T-helper 17 cell (primary cell): ENCODE measurements at regions not wholly inside any gene's neighbourhood (a gene's known extent, or its start where the extent isn't known, plus 50 kb on each side); places are given as distances from the start of the nearest gene placed in this dataset.

Source experiments
- ATAC-seq: fragments of 150-1000 bp; cut with Tn5 transposase; 2 replicates; pipeline ENCODE4 v1.10.0; 2021; ENCODE audit warnings: mild to moderate bottlenecking, moderate library complexity
- DNase-seq, 3 donors: peaks; one replicate each; pipeline versions ENCODE4 v3.0.0 to v3.0.0-alpha.2; 2020 to 2021
- H3K9me3 ChIP-seq: one replicate; pipeline ENCODE4 v1.7.0; 2013; ENCODE audit warnings: low read length, mild to moderate bottlenecking; ENCODE audit not compliant: control insufficient read depth, poor library complexity, severe bottlenecking
- H3K27ac Mint-ChIP-seq: one replicate; pipeline ENCODE4 v1.8.0; 2022; ENCODE audit warnings: mild to moderate bottlenecking, moderate library complexity, mixed read lengths
- H3K27me3 Mint-ChIP-seq: one replicate; pipeline ENCODE4 v1.8.0; 2022; ENCODE audit warnings: mixed read lengths
- H3K36me3 Mint-ChIP-seq: one replicate; pipeline ENCODE4 v1.8.0; 2022; ENCODE audit warnings: low read depth, mixed read lengths
- H3K4me1 Mint-ChIP-seq: one replicate; pipeline ENCODE4 v1.8.0; 2022; ENCODE audit warnings: mild to moderate bottlenecking, mixed read lengths
- H3K4me3 Mint-ChIP-seq: one replicate; pipeline ENCODE4 v1.8.0; 2022; ENCODE audit warnings: mild to moderate bottlenecking, moderate library complexity, mixed read lengths

- Mint-ChIP-seq H3K27me3 (no peaks in the 10 kb centered on the region), H3K27ac (no peak overlapping the region), H3K36me3 (no peaks in the 10 kb centered on the region), H3K4me1 (no peaks in the 10 kb centered on the region), H3K4me3 (no peak overlapping the region)
- H3K9me3 ChIP-seq: no peaks in the 10 kb centered on the region
- ATAC-seq: no peak
- no peak for DNase-seq
These were observed 220.1 kb upstream of the CTAGE1 start for GRCh38 chr18:22637787-22638186.

- H3K9me3 ChIP-seq: no peaks in the 10 kb centered on the region
- H3K4me1 Mint-ChIP-seq: no peaks in the 10 kb centered on the region
These were observed 221.3 kb upstream of the CTAGE1 start for GRCh38 chr18:22639026-22639463.

GRCh38 chr18:22639561-22639960 is 221.8 kb upstream of the CTAGE1 start:
- DNase-seq (no peak), ATAC-seq (no peak)
- Mint-ChIP-seq H3K27ac (no peak overlapping the region), H3K27me3 (no peaks in the 10 kb centered on the region), H3K4me3 (no peak overlapping the region), H3K36me3 (no peaks in the 10 kb centered on the region), H3K4me1 (no peaks in the 10 kb centered on the region)
- H3K9me3 ChIP-seq: no peaks in the 10 kb centered on the region

More at GRCh38 chr18:22639026-22639463, 221.3 kb upstream of the CTAGE1 start:
- Mint-ChIP-seq H3K27me3 (no peaks in the 10 kb centered on the region), H3K4me3 (no peak overlapping the region), H3K36me3 (no peaks in the 10 kb centered on the region), H3K27ac (no peak overlapping the region)
- no peak for DNase-seq
- no peak for ATAC-seq

- Mint-ChIP-seq H3K27ac (no peak overlapping the region), H3K4me3 (no peak overlapping the region), H3K4me1 (no peaks in the 10 kb centered on the region), H3K36me3 (no peaks in the 10 kb centered on the region), H3K27me3 (no peaks in the 10 kb centered on the region)
- DNase-seq (no peak), ATAC-seq (no peak)
- H3K9me3 ChIP-seq: no peaks in the 10 kb centered on the region
These were observed 222.6 kb upstream of the CTAGE1 start for GRCh38 chr18:22640281-22640842.

GRCh38 chr18:22641958-22642357 is 224.2 kb upstream of the CTAGE1 start:
- Mint-ChIP-seq H3K27ac (no peak overlapping the region), H3K27me3 (no peaks in the 10 kb centered on the region), H3K4me3 (no peak overlapping the region), H3K36me3 (no peaks in the 10 kb centered on the region), H3K4me1 (no peaks in the 10 kb centered on the region)
- no peaks in the 10 kb centered on the region for H3K9me3 ChIP-seq
- ATAC-seq: no peak
- DNase-seq: no peak

- no peak for DNase-seq
- Mint-ChIP-seq H3K27ac (no peak overlapping the region), H3K4me1 (no peaks in the 10 kb centered on the region), H3K27me3 (no peaks in the 10 kb centered on the region), H3K4me3 (no peak overlapping the region), H3K36me3 (no peaks in the 10 kb centered on the region)
- H3K9me3 ChIP-seq: no peaks in the 10 kb centered on the region
- ATAC-seq: no peak
These were observed 226.0 kb upstream of the CTAGE1 start for GRCh38 chr18:22643731-22644130.

- H3K9me3 ChIP-seq: no peaks in the 10 kb centered on the region
- no peaks in the 10 kb centered on the region for H3K36me3 Mint-ChIP-seq
- no peak overlapping the region for H3K4me3 Mint-ChIP-seq
- no peaks in the 10 kb centered on the region for H3K27me3 Mint-ChIP-seq
- no peak overlapping the region for H3K27ac Mint-ChIP-seq
- DNase-seq (no peak), ATAC-seq (no peak)
- no peaks in the 10 kb centered on the region for H3K4me1 Mint-ChIP-seq
These were observed 232.5 kb upstream of the CTAGE1 start for GRCh38 chr18:22650247-22650646.

GRCh38 chr18:22657619-22658018 is 239.9 kb upstream of the CTAGE1 start:
- Mint-ChIP-seq H3K4me3 (no peak overlapping the region), H3K4me1 (no peaks in the 10 kb centered on the region), H3K27me3 (no peaks in the 10 kb centered on the region), H3K27ac (no peak overlapping the region), H3K36me3 (no peaks in the 10 kb centered on the region)
- ATAC-seq (no peak), DNase-seq (no peak)
- H3K9me3 ChIP-seq: no peaks in the 10 kb centered on the region

- H3K4me3 Mint-ChIP-seq: no peak overlapping the region
- ATAC-seq (no peak), DNase-seq (no peak)
- H3K4me1 Mint-ChIP-seq: no peaks in the 10 kb centered on the region
- H3K27ac Mint-ChIP-seq: no peak overlapping the region
- no peaks in the 10 kb centered on the region for H3K9me3 ChIP-seq
- no peaks in the 10 kb centered on the region for H3K27me3 Mint-ChIP-seq
- H3K36me3 Mint-ChIP-seq: no peaks in the 10 kb centered on the region
These were observed 240.6 kb upstream of the CTAGE1 start for GRCh38 chr18:22658318-22658717.

GRCh38 chr18:22663378-22663777 is 245.7 kb upstream of the CTAGE1 start:
- no peaks in the 10 kb centered on the region for H3K9me3 ChIP-seq
- Mint-ChIP-seq H3K4me1 (no peaks in the 10 kb centered on the region), H3K27ac (no peak overlapping the region), H3K4me3 (no peak overlapping the region), H3K27me3 (no peaks in the 10 kb centered on the region), H3K36me3 (no peaks in the 10 kb centered on the region)
- DNase-seq (no peak), ATAC-seq (no peak)

- no peak for ATAC-seq
- H3K9me3 ChIP-seq: no peaks in the 10 kb centered on the region
- Mint-ChIP-seq H3K4me3 (no peak overlapping the region), H3K27me3 (no peaks in the 10 kb centered on the region), H3K36me3 (no peaks in the 10 kb centered on the region), H3K4me1 (no peaks in the 10 kb centered on the region), H3K27ac (no peak overlapping the region)
- DNase-seq: no peak
These were observed 248.8 kb upstream of the CTAGE1 start for GRCh38 chr18:22666411-22666940.

- Mint-ChIP-seq H3K4me3 (no peak overlapping the region), H3K27me3 (no peaks in the 10 kb centered on the region), H3K36me3 (no peaks in the 10 kb centered on the region), H3K4me1 (no peaks in the 10 kb centered on the region), H3K27ac (no peak overlapping the region)
- H3K9me3 ChIP-seq: no peaks in the 10 kb centered on the region
- no peak for DNase-seq
- no peak for ATAC-seq
These were observed 249.4 kb upstream of the CTAGE1 start for GRCh38 chr18:22667156-22667555.

- no peaks in the 10 kb centered on the region for H3K4me1 Mint-ChIP-seq
- H3K27ac Mint-ChIP-seq: no peak overlapping the region
- ATAC-seq: no peak
- DNase-seq: no peak
- H3K9me3 ChIP-seq: no peaks in the 10 kb centered on the region
- H3K4me3 Mint-ChIP-seq: no peak overlapping the region
- no peaks in the 10 kb centered on the region for H3K27me3 Mint-ChIP-seq
- no peaks in the 10 kb centered on the region for H3K36me3 Mint-ChIP-seq
These were observed 250.1 kb upstream of the CTAGE1 start for GRCh38 chr18:22667616-22668422.

- H3K4me3 Mint-ChIP-seq: no peak overlapping the region
- ATAC-seq (no peak), DNase-seq (no peak)
- H3K36me3 Mint-ChIP-seq: no peaks in the 10 kb centered on the region
- no peaks in the 10 kb centered on the region for H3K9me3 ChIP-seq
- H3K27ac Mint-ChIP-seq: no peak overlapping the region
- H3K27me3 Mint-ChIP-seq: no peaks in the 10 kb centered on the region
- no peaks in the 10 kb centered on the region for H3K4me1 Mint-ChIP-seq
These were observed 250.8 kb upstream of the CTAGE1 start for GRCh38 chr18:22668496-22668895.
